ENCODE measurements at regions not wholly inside any gene's neighbourhood (a gene's known extent, or its start where the extent isn't known, plus 50 kb on each side); places are given as distances from the start of the nearest gene placed in this dataset.
A peak's percentile ranks its signal among the peaks of the same experiment; 100 is the strongest.

DNA sequence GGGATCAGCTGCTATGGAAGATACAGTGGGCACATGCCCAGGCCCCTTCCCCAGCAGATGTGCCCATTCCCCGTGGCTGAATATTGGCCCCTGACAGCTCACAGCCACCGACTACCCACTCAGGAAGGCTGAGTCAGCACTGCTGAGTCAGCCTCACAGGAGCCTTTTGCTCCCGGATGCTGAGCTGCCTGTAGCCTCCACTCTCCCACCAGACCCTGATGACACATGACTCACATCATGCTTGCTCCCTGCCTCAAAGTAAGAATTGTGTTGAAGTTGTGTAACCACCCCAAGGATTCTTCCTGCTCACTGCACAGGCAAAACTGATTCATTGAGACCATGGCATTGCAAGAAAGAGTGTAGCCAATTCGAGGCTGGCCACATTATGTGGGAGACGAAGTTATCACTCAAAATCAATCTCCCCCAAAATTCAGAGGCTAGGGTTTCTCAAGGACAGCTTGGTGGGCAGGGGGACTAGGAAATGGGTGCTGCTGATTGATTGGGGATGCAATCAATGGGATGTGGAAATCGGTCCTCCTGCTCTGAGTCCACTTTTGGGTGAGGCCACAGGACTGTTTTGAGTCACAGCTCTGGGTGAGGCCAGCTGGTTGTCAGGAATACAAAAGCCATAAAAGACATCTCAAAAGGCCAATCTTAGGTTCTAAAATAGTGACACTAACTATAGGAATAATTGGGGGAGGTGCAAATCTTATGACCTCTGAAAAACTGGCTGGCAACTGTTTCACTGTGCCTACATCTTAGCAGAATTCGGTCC is 556.6 kb upstream of the CDH4 start:
- Histone ChIP-seq H3K27me3 (replicated peaks) (no peaks in the 10 kb centered on the region), H3K27ac (no peak overlapping the region), H3K4me3 (ENCODE audit: low read depth, low read length) (no peak overlapping the region), H3K36me3 (replicated peaks) (no peaks in the 10 kb centered on the region)
- in situ Hi-C loops (cut with HindIII; ENCODE audit: low pct_ligation_motif_present, low sequenced_read_pairs), result no loop called here
- peak; percentile 43 for DNase-seq
- TF ChIP-seq, protein P1, sequence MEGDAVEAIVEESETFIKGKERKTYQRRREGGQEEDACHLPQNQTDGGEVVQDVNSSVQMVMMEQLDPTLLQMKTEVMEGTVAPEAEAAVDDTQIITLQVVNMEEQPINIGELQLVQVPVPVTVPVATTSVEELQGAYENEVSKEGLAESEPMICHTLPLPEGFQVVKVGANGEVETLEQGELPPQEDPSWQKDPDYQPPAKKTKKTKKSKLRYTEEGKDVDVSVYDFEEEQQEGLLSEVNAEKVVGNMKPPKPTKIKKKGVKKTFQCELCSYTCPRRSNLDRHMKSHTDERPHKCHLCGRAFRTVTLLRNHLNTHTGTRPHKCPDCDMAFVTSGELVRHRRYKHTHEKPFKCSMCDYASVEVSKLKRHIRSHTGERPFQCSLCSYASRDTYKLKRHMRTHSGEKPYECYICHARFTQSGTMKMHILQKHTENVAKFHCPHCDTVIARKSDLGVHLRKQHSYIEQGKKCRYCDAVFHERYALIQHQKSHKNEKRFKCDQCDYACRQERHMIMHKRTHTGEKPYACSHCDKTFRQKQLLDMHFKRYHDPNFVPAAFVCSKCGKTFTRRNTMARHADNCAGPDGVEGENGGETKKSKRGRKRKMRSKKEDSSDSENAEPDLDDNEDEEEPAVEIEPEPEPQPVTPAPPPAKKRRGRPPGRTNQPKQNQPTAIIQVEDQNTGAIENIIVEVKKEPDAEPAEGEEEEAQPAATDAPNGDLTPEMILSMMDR (IDR thresholded peaks at IDR 0.05; ENCODE audit: low read depth, low read length, missing control alignments), result no peak

DNA sequence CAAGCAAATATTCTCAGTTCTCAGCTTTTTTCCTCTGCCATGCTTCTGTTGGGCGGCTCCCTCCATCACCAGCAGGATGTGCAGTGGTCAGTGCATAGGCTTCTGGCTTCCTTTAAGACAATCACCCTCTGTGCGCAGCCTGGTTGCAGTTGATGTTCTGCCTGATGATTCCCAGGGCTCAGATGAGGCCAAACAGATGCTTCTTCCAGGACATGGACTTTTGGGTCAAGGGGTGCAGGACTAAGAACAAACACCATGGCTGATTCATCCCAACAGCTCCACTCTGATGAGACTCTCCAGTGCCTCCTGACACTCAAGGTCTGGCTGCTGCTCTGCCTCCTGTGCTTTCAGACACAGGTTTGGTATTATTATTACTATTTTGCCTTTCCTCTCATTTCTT is 554.8 kb upstream of the CDH4 start:
- DNase-seq, result no peak
- Histone ChIP-seq H3K4me3 (ENCODE audit: low read depth, low read length) (no peak overlapping the region), H3K27ac (no peak overlapping the region), H3K36me3 (replicated peaks) (no peaks in the 10 kb centered on the region), H3K27me3 (replicated peaks) (no peaks in the 10 kb centered on the region)
- TF ChIP-seq, protein P1 (IDR thresholded peaks at IDR 0.05; ENCODE audit: low read depth, low read length, missing control alignments), result no peak
- in situ Hi-C loops (cut with HindIII; ENCODE audit: low pct_ligation_motif_present, low sequenced_read_pairs), result no loop called here

DNA sequence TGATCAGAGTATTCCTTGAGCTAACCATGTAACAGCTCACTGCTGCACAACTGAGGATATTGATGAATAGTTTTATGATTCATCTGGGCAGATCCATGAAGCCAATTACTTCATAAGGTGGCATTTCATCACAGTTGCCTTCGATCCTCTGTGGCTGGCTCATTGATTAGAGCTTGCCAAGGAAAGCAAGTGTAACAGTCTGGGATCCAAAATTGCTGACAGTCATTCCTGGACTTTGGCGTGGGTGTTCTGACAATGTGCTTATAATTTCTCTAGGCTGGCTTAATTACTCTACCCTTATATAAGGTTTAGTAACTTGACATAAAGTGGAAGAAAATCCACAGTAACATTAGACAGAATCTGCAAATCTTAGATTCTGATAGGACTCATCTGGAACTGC is 551.3 kb upstream of the CDH4 start:
- TF ChIP-seq, protein P1 (IDR thresholded peaks at IDR 0.05; ENCODE audit: low read depth, low read length, missing control alignments), result no peak
- no peak overlapping the region for H3K27ac ChIP-seq
- in situ Hi-C loops (cut with HindIII; ENCODE audit: low pct_ligation_motif_present, low sequenced_read_pairs), result no loop called here
- no peaks in the 10 kb centered on the region for H3K36me3 ChIP-seq (replicated peaks)
- H3K4me3 ChIP-seq (ENCODE audit: low read depth, low read length), result no peak overlapping the region
- DNase-seq, result no peak
- no peaks in the 10 kb centered on the region for H3K27me3 ChIP-seq (replicated peaks)

DNA sequence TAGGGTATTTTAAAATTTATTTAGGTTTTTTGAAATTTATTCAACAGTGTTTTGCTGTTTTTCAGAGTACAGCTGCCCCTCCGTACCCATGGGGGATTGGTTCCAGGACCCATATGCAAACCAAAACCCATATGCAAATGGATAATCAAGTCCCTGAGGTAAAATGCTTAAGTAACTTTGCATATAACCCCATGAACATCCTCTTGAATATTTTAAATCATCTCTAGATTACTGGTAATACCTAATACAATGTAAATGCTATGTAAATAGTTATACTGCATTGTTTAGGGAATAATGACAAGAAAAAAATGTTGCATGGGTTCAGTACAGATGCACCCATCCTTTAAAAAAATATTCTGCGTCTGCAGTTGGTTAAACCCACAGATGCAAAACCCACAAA is 547.9 kb upstream of the CDH4 start:
- H3K27me3 ChIP-seq (replicated peaks), result no peaks in the 10 kb centered on the region
- H3K36me3 ChIP-seq (replicated peaks), result no peaks in the 10 kb centered on the region
- no peak overlapping the region for H3K4me3 ChIP-seq (ENCODE audit: low read depth, low read length)
- in situ Hi-C loops (cut with HindIII; ENCODE audit: low pct_ligation_motif_present, low sequenced_read_pairs), result no loop called here
- H3K27ac ChIP-seq, result no peak overlapping the region
- TF ChIP-seq, protein P1 (IDR thresholded peaks at IDR 0.05; ENCODE audit: low read depth, low read length, missing control alignments), result no peak
- no peak for DNase-seq

DNA sequence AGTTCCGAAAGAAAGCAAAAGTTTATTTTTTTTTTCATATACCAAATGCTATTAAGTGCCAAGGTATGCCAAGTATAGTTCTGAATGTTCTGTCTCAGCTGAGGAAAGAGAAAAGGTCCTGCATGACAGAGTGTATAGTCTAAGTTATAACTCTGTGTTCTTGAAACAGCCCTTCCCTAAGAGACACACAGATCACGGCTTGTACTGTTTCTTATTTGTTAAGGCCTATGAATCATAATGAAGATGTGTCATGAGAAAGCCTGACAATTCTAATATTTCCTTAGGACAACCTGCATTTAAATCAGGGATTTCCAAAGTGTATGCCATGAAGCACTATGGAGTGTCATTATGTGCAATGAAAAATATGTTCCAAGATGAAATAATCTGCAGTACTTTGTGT is 538.7 kb upstream of the CDH4 start:
- Histone ChIP-seq H3K27ac (no peak overlapping the region), H3K27me3 (replicated peaks) (no peaks in the 10 kb centered on the region), H3K36me3 (replicated peaks) (no peaks in the 10 kb centered on the region), H3K4me3 (ENCODE audit: low read depth, low read length) (no peak overlapping the region)
- no peak for DNase-seq
- TF ChIP-seq, protein P1 (IDR thresholded peaks at IDR 0.05; ENCODE audit: low read depth, low read length, missing control alignments), result no peak
- in situ Hi-C loops (cut with HindIII; ENCODE audit: low pct_ligation_motif_present, low sequenced_read_pairs), result no loop called here

DNA sequence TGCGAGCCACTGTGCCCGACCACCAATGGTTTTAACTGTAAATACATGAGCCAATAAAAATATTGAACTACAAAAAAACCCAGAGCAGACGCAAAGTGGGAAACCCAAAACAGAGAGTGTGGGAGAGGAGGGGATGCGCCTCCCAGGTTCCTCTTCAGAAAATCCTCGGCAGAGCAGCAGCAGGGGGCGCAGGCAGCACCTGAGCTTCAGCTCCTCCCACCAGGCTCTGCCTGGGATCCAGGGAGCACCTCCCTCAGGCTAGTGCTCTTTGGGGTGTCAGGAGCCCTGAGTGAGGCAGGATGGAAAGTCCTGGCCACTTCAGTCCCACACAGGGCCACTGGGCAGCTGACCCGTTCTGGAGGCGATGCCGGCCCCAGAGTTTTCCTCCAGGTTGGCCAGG is 536.9 kb upstream of the CDH4 start:
- Histone ChIP-seq H3K36me3 (replicated peaks) (no peaks in the 10 kb centered on the region), H3K27ac (no peak overlapping the region), H3K27me3 (replicated peaks) (no peaks in the 10 kb centered on the region), H3K4me3 (ENCODE audit: low read depth, low read length) (no peak overlapping the region)
- TF ChIP-seq, protein P1 (IDR thresholded peaks at IDR 0.05; ENCODE audit: low read depth, low read length, missing control alignments), result no peak
- in situ Hi-C loops (cut with HindIII; ENCODE audit: low pct_ligation_motif_present, low sequenced_read_pairs), result no loop called here
- no peak for DNase-seq
